Parathyroid adenoma (tissue), 2 donors: ENCODE measurements at regions not wholly inside any gene's neighbourhood (a gene's known extent, or its start where the extent isn't known, plus 50 kb on each side); places are given as distances from the start of the nearest gene placed in this dataset.

ENCODE experiments used
- H2AFZ ChIP-seq: fragments of 300-600 bp; sonication (generic); one replicate; pipeline ENCODE4 v1.7.0; 2017; ENCODE audit warnings: antibody characterized with exemption, mild to moderate bottlenecking
- H3K27ac ChIP-seq: fragments of 300-600 bp; sonication (generic); one replicate; pipeline ENCODE4 v1.7.0; 2017
- H3K27me3 ChIP-seq: fragments of 300-600 bp; sonication (generic); one replicate; pipeline ENCODE4 v1.7.0; 2017; ENCODE audit warnings: low read length; ENCODE audit not compliant: control insufficient read depth, insufficient read depth
- H3K36me3 ChIP-seq: fragments of 300-600 bp; sonication (generic); one replicate; pipeline ENCODE4 v1.7.0; 2017; ENCODE audit warnings: low read length; ENCODE audit not compliant: control insufficient read depth, insufficient read depth
- H3K4me1 ChIP-seq: fragments of 300-600 bp; sonication (generic); one replicate; pipeline ENCODE4 v1.7.0; 2017; ENCODE audit warnings: control low read depth
- H3K4me2 ChIP-seq: fragments of 300-600 bp; sonication (generic); one replicate; pipeline ENCODE4 v1.7.0; 2017; ENCODE audit warnings: low read length
- H3K4me3 ChIP-seq: fragments of 300-600 bp; sonication (generic); one replicate; pipeline ENCODE4 v1.7.0; 2017; ENCODE audit warnings: low read depth, low read length
- H3K79me2 ChIP-seq: fragments of 300-600 bp; sonication (generic); one replicate; pipeline ENCODE4 v1.7.0; 2017; ENCODE audit warnings: control low read depth
- H3K9ac ChIP-seq: fragments of 300-600 bp; sonication (generic); one replicate; pipeline ENCODE4 v1.7.0; 2017; ENCODE audit warnings: mild to moderate bottlenecking
- H3K9me3 ChIP-seq: fragments of 300-600 bp; sonication (generic); one replicate; pipeline ENCODE4 v1.7.0; 2017; ENCODE audit warnings: low read length; ENCODE audit not compliant: control insufficient read depth
- TF ChIP-seq, protein P1 (sequence below): fragments of 300-600 bp; sonication (generic); IDR thresholded peaks from one replicate; pipeline ENCODE4 v1.7.0; 2017; ENCODE audit warnings: antibody characterized with exemption, mild to moderate bottlenecking
- donor health status: primary hyperparathyroidism.

GRCh38 chr18:70981400-70982140 lies 692.7 kb downstream of the SOCS6 start:
- Histone ChIP-seq H3K4me3 (no peak overlapping the region), H3K9ac (no peak overlapping the region), H3K4me2 (no peak overlapping the region), H3K36me3 (no peaks in the 10 kb centered on the region), H3K79me2 (no peaks in the 10 kb centered on the region), H2AFZ (no peak overlapping the region), H3K4me1 (no peaks in the 10 kb centered on the region), H3K27me3 (no peaks in the 10 kb centered on the region), H3K27ac (no peak overlapping the region), H3K9me3 (no peaks in the 10 kb centered on the region)
- TF ChIP-seq, protein P1, sequence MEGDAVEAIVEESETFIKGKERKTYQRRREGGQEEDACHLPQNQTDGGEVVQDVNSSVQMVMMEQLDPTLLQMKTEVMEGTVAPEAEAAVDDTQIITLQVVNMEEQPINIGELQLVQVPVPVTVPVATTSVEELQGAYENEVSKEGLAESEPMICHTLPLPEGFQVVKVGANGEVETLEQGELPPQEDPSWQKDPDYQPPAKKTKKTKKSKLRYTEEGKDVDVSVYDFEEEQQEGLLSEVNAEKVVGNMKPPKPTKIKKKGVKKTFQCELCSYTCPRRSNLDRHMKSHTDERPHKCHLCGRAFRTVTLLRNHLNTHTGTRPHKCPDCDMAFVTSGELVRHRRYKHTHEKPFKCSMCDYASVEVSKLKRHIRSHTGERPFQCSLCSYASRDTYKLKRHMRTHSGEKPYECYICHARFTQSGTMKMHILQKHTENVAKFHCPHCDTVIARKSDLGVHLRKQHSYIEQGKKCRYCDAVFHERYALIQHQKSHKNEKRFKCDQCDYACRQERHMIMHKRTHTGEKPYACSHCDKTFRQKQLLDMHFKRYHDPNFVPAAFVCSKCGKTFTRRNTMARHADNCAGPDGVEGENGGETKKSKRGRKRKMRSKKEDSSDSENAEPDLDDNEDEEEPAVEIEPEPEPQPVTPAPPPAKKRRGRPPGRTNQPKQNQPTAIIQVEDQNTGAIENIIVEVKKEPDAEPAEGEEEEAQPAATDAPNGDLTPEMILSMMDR, result no peak

- Histone ChIP-seq H2AFZ (no peak overlapping the region), H3K36me3 (no peaks in the 10 kb centered on the region), H3K4me2 (no peak overlapping the region), H3K27ac (no peak overlapping the region), H3K27me3 (no peaks in the 10 kb centered on the region), H3K9me3 (no peaks in the 10 kb centered on the region), H3K79me2 (no peaks in the 10 kb centered on the region), H3K9ac (no peak overlapping the region), H3K4me3 (no peak overlapping the region), H3K4me1 (no peaks in the 10 kb centered on the region)
- TF ChIP-seq, protein P1, result no peak
These were observed 684.8 kb downstream of the SOCS6 start for GRCh38 chr18:70973626-70974025.

DNA sequence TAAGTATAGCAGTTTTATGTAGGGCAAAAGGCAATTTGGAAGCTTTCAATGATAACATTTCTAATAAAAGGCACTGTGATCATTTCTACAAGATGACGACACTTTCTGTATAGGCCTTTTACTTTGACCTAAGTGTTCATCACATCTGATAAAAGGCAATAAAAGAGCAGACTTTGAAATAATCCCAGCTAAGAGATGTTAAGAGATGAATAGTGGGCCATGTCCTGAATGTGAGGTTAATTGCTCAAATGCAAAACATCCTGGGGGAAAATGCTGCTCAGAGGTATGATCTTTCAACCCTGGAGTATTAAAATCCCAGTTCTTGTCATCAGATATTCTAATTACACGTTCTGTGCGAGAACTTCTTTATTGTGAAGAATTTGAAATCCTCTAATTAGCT lies 677.6 kb downstream of the SOCS6 start:
- Histone ChIP-seq H3K4me1 (no peaks in the 10 kb centered on the region), H3K9me3 (no peaks in the 10 kb centered on the region), H3K4me3 (no peak overlapping the region), H2AFZ (no peak overlapping the region), H3K27ac (no peak overlapping the region), H3K9ac (no peak overlapping the region), H3K4me2 (no peak overlapping the region), H3K36me3 (no peaks in the 10 kb centered on the region), H3K27me3 (no peaks in the 10 kb centered on the region), H3K79me2 (no peaks in the 10 kb centered on the region)
- TF ChIP-seq, protein P1, result no peak

DNA sequence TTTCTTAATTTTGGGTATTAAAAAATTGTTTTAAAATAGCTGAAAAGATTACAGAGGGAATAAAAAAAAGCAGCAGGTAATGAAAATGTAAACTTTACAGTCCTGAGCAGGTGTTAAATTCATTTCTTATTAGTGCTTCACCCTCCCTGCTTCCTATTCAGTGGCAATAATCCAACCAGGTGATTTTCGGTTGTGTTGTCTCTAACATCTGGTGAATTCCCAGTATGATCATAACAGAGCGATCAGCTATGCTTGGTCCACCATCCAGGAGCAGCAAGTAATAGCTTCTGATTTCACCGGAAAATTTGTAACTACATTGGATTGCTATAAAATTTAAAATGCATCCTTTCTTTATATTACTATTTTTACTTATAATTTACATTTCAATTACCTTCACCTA lies 673.1 kb downstream of the SOCS6 start:
- H2AFZ ChIP-seq, result no peak overlapping the region
- no peaks in the 10 kb centered on the region for H3K27me3 ChIP-seq
- no peak overlapping the region for H3K4me2 ChIP-seq
- H3K4me3 ChIP-seq, result no peak overlapping the region
- no peaks in the 10 kb centered on the region for H3K4me1 ChIP-seq
- no peaks in the 10 kb centered on the region for H3K36me3 ChIP-seq
- TF ChIP-seq, protein P1, result no peak
- H3K79me2 ChIP-seq, result no peaks in the 10 kb centered on the region
- H3K27ac ChIP-seq, result no peak overlapping the region
- no peaks in the 10 kb centered on the region for H3K9me3 ChIP-seq
- H3K9ac ChIP-seq, result no peak overlapping the region

DNA sequence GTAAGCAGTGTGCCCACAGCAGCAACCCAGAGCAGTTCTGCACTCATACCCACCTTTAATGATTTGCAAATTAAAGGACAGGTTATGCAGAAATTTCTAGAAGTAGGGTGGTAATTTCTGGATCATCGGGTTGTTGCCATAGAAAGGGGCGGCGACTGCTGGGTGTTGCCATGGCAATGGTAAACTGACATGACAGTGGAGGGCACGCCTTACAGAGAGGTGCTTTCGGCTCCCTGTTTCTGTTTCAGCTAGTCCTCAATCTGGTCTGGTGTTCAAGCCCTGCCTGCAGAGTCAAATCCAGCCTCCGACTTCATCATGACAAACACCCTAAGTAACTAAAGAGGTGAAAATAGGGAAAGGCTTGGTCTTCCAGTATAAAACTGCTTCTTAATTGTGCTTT lies 667.7 kb downstream of the SOCS6 start:
- H3K36me3 ChIP-seq, result no peaks in the 10 kb centered on the region
- H3K27me3 ChIP-seq, result no peaks in the 10 kb centered on the region
- H3K9ac ChIP-seq, result no peak overlapping the region
- no peaks in the 10 kb centered on the region for H3K9me3 ChIP-seq
- TF ChIP-seq, protein P1, result no peak
- no peak overlapping the region for H3K27ac ChIP-seq
- no peak overlapping the region for H2AFZ ChIP-seq
- no peaks in the 10 kb centered on the region for H3K79me2 ChIP-seq
- no peaks in the 10 kb centered on the region for H3K4me1 ChIP-seq
- no peak overlapping the region for H3K4me3 ChIP-seq
- H3K4me2 ChIP-seq, result no peak overlapping the region
